GM18909 (cell line): ENCODE measurements at regions not wholly inside any gene's neighbourhood (a gene's known extent, or its start where the extent isn't known, plus 50 kb on each side); places are given as distances from the start of the nearest gene placed in this dataset.
"Not testable (repeated sequence)": the region's sequence is repeated elsewhere in the genome, so short reads cannot be mapped to it uniquely, and the experiment has no call there.

Source experiments
- ATAC-seq: cut with Tn5 transposase; IDR thresholded peaks from one replicate; pipeline ENCODE4 v1.9.1; 2021; ENCODE audit warnings: mild to moderate bottlenecking; ENCODE audit not compliant: unreplicated experiment, poor library complexity

- ATAC-seq: not testable (repeated sequence)
Observed at GRCh38 chr3:127086591-127086990, 103.7 kb downstream of the PLXNA1 start.

- ATAC-seq: no peak
Observed at GRCh38 chr3:127087441-127087840, 104.5 kb downstream of the PLXNA1 start.

GRCh38 chr3:127088511-127089351 is 104.2 kb upstream of the PRR23E start:
- ATAC-seq: no peak

DNA sequence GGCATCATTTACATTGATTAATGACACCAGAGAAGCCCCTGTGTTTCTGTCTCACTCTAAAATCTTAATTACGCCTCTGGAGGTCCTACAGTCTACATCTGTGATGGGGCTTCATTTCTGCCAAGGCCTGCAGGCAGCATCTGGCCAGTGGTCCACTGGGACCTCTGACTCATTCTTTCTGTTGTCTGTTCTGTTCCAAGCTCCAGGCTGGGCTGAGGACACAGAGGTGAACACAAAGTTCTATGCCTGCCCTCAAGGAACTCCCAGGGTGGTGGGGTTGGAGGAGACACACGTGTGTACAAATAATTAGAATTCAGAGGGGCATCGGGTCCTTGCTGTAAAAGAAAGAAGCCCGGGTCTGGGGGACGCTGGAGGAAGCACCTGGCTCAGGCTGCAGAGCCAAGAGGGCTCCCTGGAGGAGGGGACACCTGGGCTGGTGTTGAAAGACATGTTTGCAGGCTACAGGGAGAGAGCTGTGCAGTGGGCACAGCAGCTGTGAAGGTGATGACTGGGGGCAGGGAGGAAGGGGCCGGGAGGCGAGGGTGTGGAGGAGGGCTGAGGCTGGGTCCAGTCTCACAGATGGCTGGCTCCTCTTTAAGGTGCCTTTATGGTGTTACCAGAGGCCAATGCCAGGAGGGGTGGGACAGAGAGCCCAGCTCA is 103.3 kb upstream of the PRR23E start:
- no peak for ATAC-seq

DNA sequence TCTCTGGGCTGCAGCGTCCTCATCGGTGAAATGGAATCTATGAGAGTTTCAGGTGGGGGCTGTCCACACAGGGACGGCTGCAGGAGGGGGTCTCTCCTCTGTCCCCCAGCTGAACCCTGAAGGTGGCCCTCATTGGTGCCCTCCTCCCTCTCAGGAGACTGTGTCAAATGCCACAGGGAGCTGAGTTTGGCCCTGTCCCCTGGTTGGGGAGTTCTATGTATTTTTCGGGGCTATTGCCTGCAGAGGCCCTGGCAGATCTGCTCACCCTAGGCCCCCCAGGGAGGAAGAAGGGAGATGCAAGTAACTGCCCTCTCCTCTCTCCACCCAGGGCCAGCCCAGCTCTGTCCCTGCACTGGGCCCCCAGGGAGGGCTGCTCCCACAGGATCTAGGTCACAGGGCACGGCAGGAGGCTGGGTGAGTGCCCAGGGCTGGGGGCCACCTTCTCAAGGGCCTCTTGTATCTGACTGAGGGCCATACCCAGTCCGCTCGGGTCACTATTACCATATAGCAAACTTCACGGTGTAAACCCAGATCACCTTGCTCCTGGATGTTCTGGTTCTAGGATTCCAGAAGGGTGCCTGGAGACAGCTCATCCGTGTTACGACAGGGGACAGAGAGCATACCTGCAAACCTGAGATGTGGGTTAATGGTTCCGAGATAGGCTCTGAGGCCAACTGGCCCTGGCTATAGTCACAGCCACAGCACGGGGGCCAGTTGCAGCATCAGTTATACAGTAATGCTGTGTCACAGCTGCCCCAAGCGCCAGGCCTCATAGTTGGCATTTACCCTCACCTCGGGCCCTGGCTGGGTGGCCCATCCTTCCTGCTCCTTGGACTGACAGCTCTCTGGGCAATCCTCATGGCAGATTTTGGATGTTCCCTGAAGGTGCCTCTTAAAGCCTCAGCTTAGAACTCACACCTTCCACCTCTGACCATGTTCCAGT is 102.4 kb upstream of the PRR23E start:
- ATAC-seq: no peak

- no peak for ATAC-seq
Observed at GRCh38 chr3:127091376-127091775, 101.6 kb upstream of the PRR23E start.

- no peak for ATAC-seq
Observed at GRCh38 chr3:127092368-127092767, 100.6 kb upstream of the PRR23E start.

GRCh38 chr3:127092776-127093175 is 100.2 kb upstream of the PRR23E start:
- ATAC-seq: no peak

GRCh38 chr3:127093312-127093711 is 99.6 kb upstream of the PRR23E start:
- no peak for ATAC-seq

GRCh38 chr3:127095774-127096173 is 97.2 kb upstream of the PRR23E start:
- no peak for ATAC-seq

GRCh38 chr3:127096256-127097071 is 96.5 kb upstream of the PRR23E start:
- no peak for ATAC-seq

DNA sequence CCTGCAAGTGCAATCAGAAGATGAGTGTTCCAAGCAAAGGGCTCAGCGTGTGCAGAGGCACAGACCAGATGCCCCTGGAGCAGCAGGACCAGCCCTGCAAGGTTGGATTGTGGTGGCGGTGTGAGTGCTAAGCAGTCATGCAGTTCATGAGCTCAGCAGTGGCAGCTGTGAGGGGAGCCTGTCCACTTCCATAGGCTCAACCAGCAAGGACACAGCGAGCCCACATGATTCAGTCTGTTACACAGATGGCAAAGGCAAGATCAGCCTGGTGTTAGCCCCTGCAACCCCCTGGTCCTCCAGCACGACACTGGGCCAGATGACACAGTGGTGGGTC is 95.9 kb upstream of the PRR23E start:
- ATAC-seq: no peak

DNA sequence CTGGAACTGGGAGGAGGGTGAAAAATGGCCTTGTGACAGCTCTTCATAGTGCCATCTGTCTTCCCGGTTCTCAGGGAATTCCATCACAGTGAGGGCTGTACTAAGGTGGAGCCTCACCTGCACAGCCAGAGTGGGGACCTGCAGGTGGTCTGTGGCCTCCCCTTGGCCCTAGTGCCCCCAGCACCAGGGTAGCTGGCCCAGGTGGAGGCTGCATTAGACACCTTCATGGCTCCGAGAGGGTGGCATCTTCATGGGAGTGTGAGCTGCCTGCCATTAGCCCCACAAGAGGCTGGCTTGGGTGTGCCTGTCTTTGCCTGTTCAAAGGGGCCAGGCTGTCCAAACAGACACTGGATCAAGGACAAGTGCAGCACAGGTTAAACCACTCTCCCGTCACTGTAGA is 95.5 kb upstream of the PRR23E start:
- ATAC-seq: no peak

DNA sequence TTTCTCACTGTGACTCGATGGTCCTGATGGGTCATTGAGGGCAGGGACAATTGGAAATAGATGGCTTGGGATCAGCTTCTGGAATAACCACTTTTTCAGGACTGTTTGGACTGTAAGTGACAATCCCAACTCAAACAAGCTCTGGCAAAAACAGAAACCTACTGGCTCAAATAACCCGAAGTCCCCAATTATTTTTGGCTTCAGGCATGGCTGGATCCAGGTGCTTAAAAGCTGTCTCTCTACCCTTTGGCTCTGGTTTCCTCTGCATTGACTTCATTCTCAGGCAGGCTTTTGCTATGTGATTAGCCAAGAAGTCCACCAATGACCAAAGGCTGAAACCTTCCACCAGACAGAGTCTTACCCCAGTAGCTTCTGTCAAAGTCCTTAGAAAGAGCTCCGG is 92.9 kb upstream of the PRR23E start:
- ATAC-seq: no peak

GRCh38 chr3:127100459-127101410 is 92.2 kb upstream of the PRR23E start:
- ATAC-seq: no peak

DNA sequence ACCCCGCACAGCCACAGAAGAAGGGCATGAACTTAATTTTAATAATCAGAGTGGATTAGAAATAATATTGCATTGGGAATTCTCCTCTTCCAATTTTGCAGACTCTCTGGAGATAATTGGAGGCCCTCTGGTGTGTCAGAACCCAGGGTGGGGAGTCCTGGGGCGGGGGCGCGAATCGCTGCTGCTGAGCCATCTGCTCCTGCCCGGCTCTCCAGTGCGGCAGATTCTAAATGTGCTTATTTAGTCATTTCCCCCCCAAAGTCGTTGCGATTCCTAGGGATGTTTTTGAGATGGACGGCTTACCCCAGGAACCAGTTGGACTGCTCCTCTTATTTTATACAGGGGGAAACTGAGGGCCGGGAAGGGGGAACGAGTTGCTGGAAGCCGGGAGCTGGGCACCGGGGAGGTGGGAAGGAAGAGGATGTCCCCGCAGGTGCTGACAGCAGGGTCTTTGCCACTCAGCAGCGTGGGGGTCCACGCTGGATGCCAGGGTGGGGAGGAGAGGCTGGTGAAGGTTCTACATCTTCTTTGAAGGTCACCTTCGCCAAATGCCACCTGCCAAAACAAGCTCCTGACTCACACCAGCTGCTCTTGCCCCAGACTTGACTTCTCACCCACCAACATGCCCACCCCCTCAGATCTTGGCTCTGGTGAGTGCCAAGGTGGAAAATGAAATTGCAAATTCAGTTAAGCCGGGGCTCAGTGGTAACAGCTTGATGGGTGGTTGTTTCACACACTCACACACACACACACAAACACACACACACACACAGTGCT is 91.3 kb upstream of the PRR23E start:
- no peak for ATAC-seq

GRCh38 chr3:127102188-127102520 is 90.8 kb upstream of the PRR23E start:
- no peak for ATAC-seq

GRCh38 chr3:127102587-127102986 is 90.3 kb upstream of the PRR23E start:
- no peak for ATAC-seq
